ENCODE measurements at regions not wholly inside any gene's neighbourhood (a gene's known extent, or its start where the extent isn't known, plus 50 kb on each side); places are given as distances from the start of the nearest gene placed in this dataset.
A peak's percentile ranks its signal among the peaks of the same experiment; 100 is the strongest.

GRCh38 chr7:35519971-35520809 lies 174.7 kb downstream of the HERPUD2 start:
- peaks cover 5% of the 10 kb centered on the region for H3K27me3 ChIP-seq (ENCODE audit: insufficient read depth, low read length, poor library complexity)
- H3K36me3 ChIP-seq (ENCODE audit: insufficient read depth, low read length): no peaks in the 10 kb centered on the region
- no peak overlapping the region for H2AFZ ChIP-seq (ENCODE audit: low read depth, low read length)
- DNase-seq: peak; percentile 64
- TF ChIP-seq EZH2 (IDR thresholded peaks at IDR 0.05; ENCODE audit: borderline replicate concordance, low read depth, low read length, severe bottlenecking): no peak
- TF ChIP-seq CTCF (IDR thresholded peaks at IDR 0.05; ENCODE audit: borderline replicate concordance, extremely low read depth, low read length, poor library complexity, severe bottlenecking): peak; percentile 91
- H3K27ac ChIP-seq (ENCODE audit: low read length): no peak overlapping the region
- no peak overlapping the region for H3K9ac ChIP-seq (ENCODE audit: low read depth, low read length)
- no peak overlapping the region for H3K4me2 ChIP-seq (ENCODE audit: insufficient read depth, low read length)
- ATAC-seq (ENCODE audit: insufficient read depth, low read depth): peak; percentile 87
- no peaks in the 10 kb centered on the region for H3K79me2 ChIP-seq (ENCODE audit: insufficient read depth, low read length)
- no peaks in the 10 kb centered on the region for H3K9me3 ChIP-seq (ENCODE audit: insufficient read depth, low read length, severe bottlenecking)
- no peaks in the 10 kb centered on the region for H3K4me1 ChIP-seq (ENCODE audit: insufficient read depth, low read length)
- H4K20me1 ChIP-seq (ENCODE audit: insufficient read depth, low read length): no peaks in the 10 kb centered on the region
- H3K4me3 ChIP-seq (ENCODE audit: low read depth in 1 of 2, low read length in 2 of 2): no peak overlapping the region

DNA sequence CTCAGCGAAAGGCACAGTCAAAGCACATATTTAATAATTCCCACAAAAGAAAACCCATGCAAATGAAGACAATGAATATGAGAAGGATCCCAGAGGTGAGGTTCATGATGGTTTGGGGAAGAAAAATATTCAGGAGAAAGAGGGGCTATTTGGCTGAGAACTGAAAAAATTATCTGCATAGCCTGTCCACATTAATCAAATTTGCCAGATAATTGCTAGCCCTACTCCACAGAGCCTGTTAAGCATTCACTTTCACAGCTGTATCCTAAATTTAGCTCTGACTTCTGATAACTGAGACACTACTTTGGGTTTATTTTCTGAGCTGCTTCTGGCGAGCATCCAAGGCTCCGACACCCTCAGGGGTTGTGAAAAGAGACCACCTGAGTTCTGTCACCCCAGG lies 176.2 kb downstream of the HERPUD2 start:
- Histone ChIP-seq H3K27ac (ENCODE audit: low read length) (no peak overlapping the region), H4K20me1 (ENCODE audit: insufficient read depth, low read length) (no peaks in the 10 kb centered on the region), H3K4me2 (ENCODE audit: insufficient read depth, low read length) (no peak overlapping the region), H3K9ac (ENCODE audit: low read depth, low read length) (no peak overlapping the region), H3K9me3 (ENCODE audit: insufficient read depth, low read length, severe bottlenecking) (no peaks in the 10 kb centered on the region), H3K27me3 (ENCODE audit: insufficient read depth, low read length, poor library complexity) (no peaks in the 10 kb centered on the region), H3K36me3 (ENCODE audit: insufficient read depth, low read length) (no peaks in the 10 kb centered on the region), H3K79me2 (ENCODE audit: insufficient read depth, low read length) (no peaks in the 10 kb centered on the region), H3K4me1 (ENCODE audit: insufficient read depth, low read length) (no peaks in the 10 kb centered on the region), H2AFZ (ENCODE audit: low read depth, low read length) (no peak overlapping the region), H3K4me3 (ENCODE audit: low read depth in 1 of 2, low read length in 2 of 2) (no peak overlapping the region)
- no peak for DNase-seq
- no peak for TF ChIP-seq EZH2 (IDR thresholded peaks at IDR 0.05; ENCODE audit: borderline replicate concordance, low read depth, low read length, severe bottlenecking)
- TF ChIP-seq CTCF (IDR thresholded peaks at IDR 0.05; ENCODE audit: borderline replicate concordance, extremely low read depth, low read length, poor library complexity, severe bottlenecking): no peak
- ATAC-seq (ENCODE audit: insufficient read depth, low read depth): no peak

- ATAC-seq (ENCODE audit: insufficient read depth, low read depth) (no peak), DNase-seq (no peak)
- Histone ChIP-seq H3K9me3 (ENCODE audit: insufficient read depth, low read length, severe bottlenecking) (no peaks in the 10 kb centered on the region), H4K20me1 (ENCODE audit: insufficient read depth, low read length) (no peaks in the 10 kb centered on the region), H3K27me3 (ENCODE audit: insufficient read depth, low read length, poor library complexity) (no peaks in the 10 kb centered on the region), H3K4me2 (ENCODE audit: insufficient read depth, low read length) (no peak overlapping the region), H2AFZ (ENCODE audit: low read depth, low read length) (no peak overlapping the region), H3K36me3 (ENCODE audit: insufficient read depth, low read length) (no peaks in the 10 kb centered on the region), H3K79me2 (ENCODE audit: insufficient read depth, low read length) (no peaks in the 10 kb centered on the region), H3K4me3 (ENCODE audit: low read depth in 1 of 2, low read length in 2 of 2) (no peak overlapping the region), H3K9ac (ENCODE audit: low read depth, low read length) (no peak overlapping the region), H3K4me1 (ENCODE audit: insufficient read depth, low read length) (no peaks in the 10 kb centered on the region), H3K27ac (ENCODE audit: low read length) (no peak overlapping the region)
- TF ChIP-seq CTCF (IDR thresholded peaks at IDR 0.05; ENCODE audit: borderline replicate concordance, extremely low read depth, low read length, poor library complexity, severe bottlenecking): no peak
- TF ChIP-seq EZH2 (IDR thresholded peaks at IDR 0.05; ENCODE audit: borderline replicate concordance, low read depth, low read length, severe bottlenecking): no peak
Observed at GRCh38 chr7:35516498-35516897, 178.4 kb downstream of the HERPUD2 start.

Data from DND-41 (cell line).